SK-N-SH (cell line): ENCODE measurements at regions not wholly inside any gene's neighbourhood (a gene's known extent, or its start where the extent isn't known, plus 50 kb on each side); places are given as distances from the start of the nearest gene placed in this dataset.

ENCODE experiments used
- EZH2phosphoT487 ChIP-seq: fragments of 200-600 bp; sonication (generic); IDR thresholded peaks from 2 replicates; pipeline ENCODE4 v1.6.1; 2017; ENCODE audit warnings: low read depth, mixed run types, mild to moderate bottlenecking, antibody characterized with exemption, moderate library complexity, borderline replicate concordance
- FOSL2 ChIP-seq: IDR thresholded peaks from 2 replicates; pipeline ENCODE4 v1.4.0; 2012; ENCODE audit warnings: low read depth, mild to moderate bottlenecking, moderate library complexity, borderline replicate concordance
- NRF1 ChIP-seq: IDR thresholded peaks from 2 replicates; pipeline ENCODE4 v1.6.1; 2012; ENCODE audit warnings: low read depth, mild to moderate bottlenecking, low read length
- SMC3 ChIP-seq: IDR thresholded peaks from 2 replicates; pipeline ENCODE4 v1.6.1; 2012; ENCODE audit warnings: low read depth, low read length, improper control_type of control experiment
- TEAD4 ChIP-seq: IDR thresholded peaks from 2 replicates; pipeline ENCODE4 v1.4.0; 2012; ENCODE audit warnings: mild to moderate bottlenecking, borderline replicate concordance; ENCODE audit not compliant: insufficient read depth
- TF ChIP-seq, protein P1 (sequence below): IDR thresholded peaks from 2 replicates; pipeline ENCODE4 v1.4.0; 2012; ENCODE audit warnings: low read depth, borderline replicate concordance

GRCh38 chr12:102533483-102534215 is 53.3 kb upstream of the IGF1 start (continued):
- TF ChIP-seq, protein P1, sequence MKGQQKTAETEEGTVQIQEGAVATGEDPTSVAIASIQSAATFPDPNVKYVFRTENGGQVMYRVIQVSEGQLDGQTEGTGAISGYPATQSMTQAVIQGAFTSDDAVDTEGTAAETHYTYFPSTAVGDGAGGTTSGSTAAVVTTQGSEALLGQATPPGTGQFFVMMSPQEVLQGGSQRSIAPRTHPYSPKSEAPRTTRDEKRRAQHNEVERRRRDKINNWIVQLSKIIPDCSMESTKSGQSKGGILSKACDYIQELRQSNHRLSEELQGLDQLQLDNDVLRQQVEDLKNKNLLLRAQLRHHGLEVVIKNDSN, result no peak
- TF ChIP-seq NRF1 (no peak), SMC3 (no peak), FOSL2 (no peak), TEAD4 (no peak), EZH2phosphoT487 (no peak)
